Peyer's patch (tissue), 4 donors: ENCODE measurements at regions not wholly inside any gene's neighbourhood (a gene's known extent, or its start where the extent isn't known, plus 50 kb on each side); places are given as distances from the start of the nearest gene placed in this dataset.
"Not testable (repeated sequence)": the region's sequence is repeated elsewhere in the genome, so short reads cannot be mapped to it uniquely, and the experiment has no call there.

Experiments
- POLR2A ChIP-seq, 2 donors: fragments of 450-650 bp; IDR thresholded peaks; one replicate each; pipeline ENCODE4 v1.5.1; 2017; ENCODE audit warnings: antibody characterized with exemption in 2 of 2, mild to moderate bottlenecking in 2 of 2, moderate library complexity in 2 of 2
- TF ChIP-seq, protein P1 (sequence below), 6 experiments: fragments of 450-650 bp in 4 of 6; fragments of 200-600 bp in 2 of 6; sonication (generic) in 1 of 6; IDR thresholded peaks; one replicate each; pipeline ENCODE4 v1.5.1; 2017 to 2019; ENCODE audit warnings: antibody characterized with exemption in 6 of 6, mild to moderate bottlenecking in 3 of 6, moderate library complexity in 1 of 6

DNA sequence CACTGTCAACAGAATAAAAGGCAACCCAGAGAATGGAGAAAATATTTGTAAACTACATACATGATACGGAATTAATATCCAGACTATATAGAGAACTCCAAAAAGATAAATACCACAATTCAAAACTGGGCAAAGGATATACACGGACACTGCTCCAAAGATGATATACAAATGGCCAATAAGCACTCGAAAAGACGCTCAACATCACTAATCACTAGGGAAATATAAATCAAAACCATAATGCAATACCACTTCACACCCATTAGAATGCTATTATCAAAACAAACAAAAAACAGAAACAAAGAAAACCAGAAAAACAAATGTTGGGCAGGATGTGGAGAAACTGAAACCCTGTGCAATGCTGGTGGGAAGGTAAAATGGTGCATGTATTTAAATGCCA, 1764.6 kb upstream of the DEFB115 start:
- not testable (repeated sequence) for TF ChIP-seq POLR2A (IDR thresholded peaks at IDR 0.05)
- TF ChIP-seq, protein P1, sequence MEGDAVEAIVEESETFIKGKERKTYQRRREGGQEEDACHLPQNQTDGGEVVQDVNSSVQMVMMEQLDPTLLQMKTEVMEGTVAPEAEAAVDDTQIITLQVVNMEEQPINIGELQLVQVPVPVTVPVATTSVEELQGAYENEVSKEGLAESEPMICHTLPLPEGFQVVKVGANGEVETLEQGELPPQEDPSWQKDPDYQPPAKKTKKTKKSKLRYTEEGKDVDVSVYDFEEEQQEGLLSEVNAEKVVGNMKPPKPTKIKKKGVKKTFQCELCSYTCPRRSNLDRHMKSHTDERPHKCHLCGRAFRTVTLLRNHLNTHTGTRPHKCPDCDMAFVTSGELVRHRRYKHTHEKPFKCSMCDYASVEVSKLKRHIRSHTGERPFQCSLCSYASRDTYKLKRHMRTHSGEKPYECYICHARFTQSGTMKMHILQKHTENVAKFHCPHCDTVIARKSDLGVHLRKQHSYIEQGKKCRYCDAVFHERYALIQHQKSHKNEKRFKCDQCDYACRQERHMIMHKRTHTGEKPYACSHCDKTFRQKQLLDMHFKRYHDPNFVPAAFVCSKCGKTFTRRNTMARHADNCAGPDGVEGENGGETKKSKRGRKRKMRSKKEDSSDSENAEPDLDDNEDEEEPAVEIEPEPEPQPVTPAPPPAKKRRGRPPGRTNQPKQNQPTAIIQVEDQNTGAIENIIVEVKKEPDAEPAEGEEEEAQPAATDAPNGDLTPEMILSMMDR (IDR thresholded peaks at IDR 0.05) = not testable (repeated sequence)
